ENCODE measurements at regions not wholly inside any gene's neighbourhood (a gene's known extent, or its start where the extent isn't known, plus 50 kb on each side); places are given as distances from the start of the nearest gene placed in this dataset.

DNA sequence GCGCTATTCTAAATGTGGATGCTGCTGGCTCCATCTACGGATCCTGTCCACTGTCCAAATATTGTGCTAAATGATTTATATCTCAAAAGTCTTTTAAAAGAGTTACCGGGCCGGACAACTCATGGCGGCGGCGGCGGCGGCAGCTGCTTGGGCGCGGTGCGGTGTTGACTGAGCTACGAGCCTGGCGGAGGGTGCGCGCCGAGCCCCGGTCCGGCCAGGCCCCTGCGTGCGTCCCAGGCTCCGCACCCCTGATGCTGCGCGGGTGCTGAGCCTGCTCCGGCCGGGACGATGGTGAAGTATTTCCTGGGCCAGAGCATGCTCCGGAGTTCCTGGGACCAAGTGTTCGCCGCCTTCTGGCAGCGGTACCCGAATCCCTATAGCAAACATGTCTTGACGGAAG lies 303.4 kb downstream of the CENPW start:
- H3K4me3 Mint-ChIP-seq (ENCODE audit: unreplicated experiment): no peak overlapping the region
- no peaks in the 10 kb centered on the region for H3K36me3 Mint-ChIP-seq (ENCODE audit: insufficient read depth, unreplicated experiment)
- H3K27ac Mint-ChIP-seq (ENCODE audit: low read depth, unreplicated experiment): no peak overlapping the region
- peaks cover 33% of the 10 kb centered on the region for H3K27me3 Mint-ChIP-seq (ENCODE audit: insufficient read depth, unreplicated experiment)
- H3K9me3 Mint-ChIP-seq (ENCODE audit: unreplicated experiment): no peaks in the 10 kb centered on the region
- intact Hi-C loops (cut with micrococcal nuclease): no loop called here
- BruUV-seq (replicated peaks): no TSS peak
- TF ChIP-seq, protein P1, sequence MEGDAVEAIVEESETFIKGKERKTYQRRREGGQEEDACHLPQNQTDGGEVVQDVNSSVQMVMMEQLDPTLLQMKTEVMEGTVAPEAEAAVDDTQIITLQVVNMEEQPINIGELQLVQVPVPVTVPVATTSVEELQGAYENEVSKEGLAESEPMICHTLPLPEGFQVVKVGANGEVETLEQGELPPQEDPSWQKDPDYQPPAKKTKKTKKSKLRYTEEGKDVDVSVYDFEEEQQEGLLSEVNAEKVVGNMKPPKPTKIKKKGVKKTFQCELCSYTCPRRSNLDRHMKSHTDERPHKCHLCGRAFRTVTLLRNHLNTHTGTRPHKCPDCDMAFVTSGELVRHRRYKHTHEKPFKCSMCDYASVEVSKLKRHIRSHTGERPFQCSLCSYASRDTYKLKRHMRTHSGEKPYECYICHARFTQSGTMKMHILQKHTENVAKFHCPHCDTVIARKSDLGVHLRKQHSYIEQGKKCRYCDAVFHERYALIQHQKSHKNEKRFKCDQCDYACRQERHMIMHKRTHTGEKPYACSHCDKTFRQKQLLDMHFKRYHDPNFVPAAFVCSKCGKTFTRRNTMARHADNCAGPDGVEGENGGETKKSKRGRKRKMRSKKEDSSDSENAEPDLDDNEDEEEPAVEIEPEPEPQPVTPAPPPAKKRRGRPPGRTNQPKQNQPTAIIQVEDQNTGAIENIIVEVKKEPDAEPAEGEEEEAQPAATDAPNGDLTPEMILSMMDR (IDR thresholded peaks at IDR 0.05; ENCODE audit: unreplicated experiment): no peak
- no peak for DNase-seq (ENCODE audit: unreplicated experiment)
- no peaks in the 10 kb centered on the region for H3K4me1 Mint-ChIP-seq (ENCODE audit: insufficient read depth, unreplicated experiment)
- CTCF ChIA-PET: no interaction called here
- POLR2A ChIA-PET: no interaction called here

GRCh38 chr6:126650931-126651330 lies 311.0 kb downstream of the CENPW start:
- Mint-ChIP-seq H3K27ac (ENCODE audit: low read depth, unreplicated experiment) (no peak overlapping the region), H3K36me3 (ENCODE audit: insufficient read depth, unreplicated experiment) (no peaks in the 10 kb centered on the region), H3K27me3 (ENCODE audit: insufficient read depth, unreplicated experiment) (peaks cover 65% of the 10 kb centered on the region), H3K9me3 (ENCODE audit: unreplicated experiment) (peaks cover 9% of the 10 kb centered on the region), H3K4me1 (ENCODE audit: insufficient read depth, unreplicated experiment) (no peaks in the 10 kb centered on the region), H3K4me3 (ENCODE audit: unreplicated experiment) (no peak overlapping the region)
- POLR2A ChIA-PET: no interaction called here
- DNase-seq (ENCODE audit: unreplicated experiment): no peak
- no TSS peak for BruUV-seq (replicated peaks)
- CTCF ChIA-PET: no interaction called here
- TF ChIP-seq, protein P1 (IDR thresholded peaks at IDR 0.05; ENCODE audit: unreplicated experiment): no peak
- intact Hi-C loops (cut with micrococcal nuclease): loop anchor here (10.0 kb wide), 1 partner anchor 474 kb away; no protein-coding TSS in a partner anchor

DNA sequence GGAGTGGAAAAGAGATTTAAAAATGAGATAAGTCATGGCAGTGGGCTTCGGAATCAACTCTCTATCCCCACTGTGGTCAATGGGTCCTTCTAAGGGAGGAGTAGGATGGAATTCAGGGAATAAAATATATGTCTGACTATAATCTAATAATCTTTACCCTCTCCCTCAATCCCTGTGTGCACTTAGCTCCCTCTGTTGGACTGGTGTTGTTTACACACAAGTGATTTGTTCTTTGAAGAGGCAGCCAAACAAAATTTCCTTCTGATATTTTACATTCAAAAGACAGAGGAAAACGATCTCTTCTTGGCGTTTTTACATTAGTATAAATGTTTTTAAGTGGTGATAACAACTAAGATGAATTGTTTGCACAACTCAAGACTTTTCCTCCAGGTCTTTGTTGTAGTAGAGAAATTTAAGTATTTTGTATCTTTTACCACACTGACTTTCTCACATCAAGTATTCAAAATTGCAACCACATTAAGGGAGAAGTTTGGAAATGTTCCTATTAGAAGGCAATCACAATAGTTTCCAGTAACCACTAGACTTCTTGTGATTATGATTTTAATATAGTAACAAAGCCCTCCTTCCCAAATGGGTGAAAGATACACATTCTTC lies 317.8 kb downstream of the CENPW start:
- ChIA-PET CTCF (interaction anchor here (0.6 to 1.8 kb wide), 13 partner anchors 8 to 1327 kb away, joined by 3 to 19 read pairs (median 4); no protein-coding TSS in a partner anchor), POLR2A (no interaction called here)
- Mint-ChIP-seq H3K4me1 (ENCODE audit: insufficient read depth, unreplicated experiment) (no peaks in the 10 kb centered on the region), H3K4me3 (ENCODE audit: unreplicated experiment) (no peak overlapping the region), H3K9me3 (ENCODE audit: unreplicated experiment) (peaks cover 9% of the 10 kb centered on the region), H3K27me3 (ENCODE audit: insufficient read depth, unreplicated experiment) (peaks cover 24% of the 10 kb centered on the region), H3K27ac (ENCODE audit: low read depth, unreplicated experiment) (no peak overlapping the region), H3K36me3 (ENCODE audit: insufficient read depth, unreplicated experiment) (no peaks in the 10 kb centered on the region)
- no TSS peak for BruUV-seq (replicated peaks)
- intact Hi-C loops (cut with micrococcal nuclease): loop anchor here (1.0 to 10.0 kb wide), 4 partner anchors 467 to 661 kb away; no protein-coding TSS in a partner anchor
- TF ChIP-seq, protein P1 (IDR thresholded peaks at IDR 0.05; ENCODE audit: unreplicated experiment): peak; percentile 66
- peak; percentile 52 for DNase-seq (ENCODE audit: unreplicated experiment)

DNA sequence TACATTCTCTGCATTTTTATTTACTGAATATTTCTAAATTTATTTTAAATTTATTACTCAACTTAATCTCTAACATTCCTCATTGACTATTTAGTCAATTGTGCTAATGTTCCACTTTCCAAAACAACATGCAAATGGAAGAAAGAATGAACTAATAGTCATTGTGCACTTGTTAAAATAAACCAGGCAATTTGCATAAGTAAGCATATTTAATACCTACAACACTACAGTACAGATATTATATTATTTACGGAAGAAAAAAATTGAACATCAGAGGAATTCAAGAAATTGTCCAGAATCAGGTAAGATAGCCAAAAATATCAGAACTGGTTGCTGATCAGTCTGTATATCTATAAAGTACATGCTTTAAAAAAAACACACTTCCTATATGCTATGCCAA lies 320.5 kb downstream of the CENPW start:
- Mint-ChIP-seq H3K27me3 (ENCODE audit: insufficient read depth, unreplicated experiment) (peaks cover 13% of the 10 kb centered on the region), H3K4me3 (ENCODE audit: unreplicated experiment) (no peak overlapping the region), H3K9me3 (ENCODE audit: unreplicated experiment) (no peaks in the 10 kb centered on the region), H3K36me3 (ENCODE audit: insufficient read depth, unreplicated experiment) (no peaks in the 10 kb centered on the region), H3K27ac (ENCODE audit: low read depth, unreplicated experiment) (no peak overlapping the region), H3K4me1 (ENCODE audit: insufficient read depth, unreplicated experiment) (no peaks in the 10 kb centered on the region)
- TF ChIP-seq, protein P1 (IDR thresholded peaks at IDR 0.05; ENCODE audit: unreplicated experiment): no peak
- POLR2A ChIA-PET: interaction anchor here (0.6 kb wide), 1 partner anchor 9 kb away, joined by 3 read pairs; no protein-coding TSS in a partner anchor
- DNase-seq (ENCODE audit: unreplicated experiment): no peak
- CTCF ChIA-PET: no interaction called here
- BruUV-seq (replicated peaks): no TSS peak
- intact Hi-C loops (cut with micrococcal nuclease): no loop called here

All from MCF 10A (cell line).